ENCODE measurements at regions not wholly inside any gene's neighbourhood (a gene's known extent, or its start where the extent isn't known, plus 50 kb on each side); places are given as distances from the start of the nearest gene placed in this dataset.
A peak's percentile ranks its signal among the peaks of the same experiment; 100 is the strongest.
"Not testable (repeated sequence)": the region's sequence is repeated elsewhere in the genome, so short reads cannot be mapped to it uniquely, and the experiment has no call there.

GRCh38 chr12:93092649-93092945 lies 163.5 kb upstream of the EEA1 start:
- no peaks in the 10 kb centered on the region for H3K36me3 ChIP-seq (ENCODE audit: insufficient read depth, low read length)
- no peaks in the 10 kb centered on the region for H3K79me2 ChIP-seq (ENCODE audit: insufficient read depth, low read length)
- TF ChIP-seq EZH2 (IDR thresholded peaks at IDR 0.05; ENCODE audit: borderline replicate concordance, low read length) (no peak), CTCF (IDR thresholded peaks at IDR 0.05; ENCODE audit: low read length) (no peak)
- no peaks in the 10 kb centered on the region for H4K20me1 ChIP-seq (ENCODE audit: insufficient read depth, low read length)
- no peak overlapping the region for H3K27ac ChIP-seq (ENCODE audit: low read depth, low read length, poor library complexity, severe bottlenecking)
- H3K9me2 ChIP-seq (ENCODE audit: low read depth, low read length) = no peaks in the 10 kb centered on the region
- H3K9ac ChIP-seq (ENCODE audit: low read length) = no peak overlapping the region
- no peak overlapping the region for H3K4me2 ChIP-seq (ENCODE audit: low read length)
- no peaks in the 10 kb centered on the region for H3F3A ChIP-seq (ENCODE audit: insufficient read depth, low read length)
- no peak overlapping the region for H2AFZ ChIP-seq (ENCODE audit: low read length)
- peaks cover 7% of the 10 kb centered on the region for H3K4me1 ChIP-seq (ENCODE audit: insufficient read depth, low read length, severe bottlenecking)
- no peaks in the 10 kb centered on the region for H3K27me3 ChIP-seq (ENCODE audit: insufficient read depth, low read length)
- no peaks in the 10 kb centered on the region for H3K9me3 ChIP-seq (ENCODE audit: low read length)
- H3K4me3 ChIP-seq (ENCODE audit: low read depth, low read length, poor library complexity, severe bottlenecking) = no peak overlapping the region

GRCh38 chr12:93093243-93093642 lies 164.1 kb upstream of the EEA1 start:
- TF ChIP-seq EZH2 (IDR thresholded peaks at IDR 0.05; ENCODE audit: borderline replicate concordance, low read length) (no peak), CTCF (IDR thresholded peaks at IDR 0.05; ENCODE audit: low read length) (no peak)
- H3K9me2 ChIP-seq (ENCODE audit: low read depth, low read length) = no peaks in the 10 kb centered on the region
- H2AFZ ChIP-seq (ENCODE audit: low read length) = no peak overlapping the region
- H3K36me3 ChIP-seq (ENCODE audit: insufficient read depth, low read length) = no peaks in the 10 kb centered on the region
- H3K27ac ChIP-seq (ENCODE audit: low read depth, low read length, poor library complexity, severe bottlenecking) = no peak overlapping the region
- H3F3A ChIP-seq (ENCODE audit: insufficient read depth, low read length) = no peaks in the 10 kb centered on the region
- no peaks in the 10 kb centered on the region for H3K27me3 ChIP-seq (ENCODE audit: insufficient read depth, low read length)
- no peak overlapping the region for H3K4me3 ChIP-seq (ENCODE audit: low read depth, low read length, poor library complexity, severe bottlenecking)
- H3K9ac ChIP-seq (ENCODE audit: low read length) = no peak overlapping the region
- H3K9me3 ChIP-seq (ENCODE audit: low read length) = no peaks in the 10 kb centered on the region
- H4K20me1 ChIP-seq (ENCODE audit: insufficient read depth, low read length) = no peaks in the 10 kb centered on the region
- no peak overlapping the region for H3K4me2 ChIP-seq (ENCODE audit: low read length)
- no peaks in the 10 kb centered on the region for H3K79me2 ChIP-seq (ENCODE audit: insufficient read depth, low read length)
- peaks cover 8% of the 10 kb centered on the region for H3K4me1 ChIP-seq (ENCODE audit: insufficient read depth, low read length, severe bottlenecking)

GRCh38 chr12:93094222-93094621 lies 165.1 kb upstream of the EEA1 start:
- not testable (repeated sequence) for H3K79me2 ChIP-seq (ENCODE audit: insufficient read depth, low read length); H4K20me1 ChIP-seq (ENCODE audit: insufficient read depth, low read length); H3K4me2 ChIP-seq (ENCODE audit: low read length); H3K27ac ChIP-seq (ENCODE audit: low read depth, low read length, poor library complexity, severe bottlenecking); H3K36me3 ChIP-seq (ENCODE audit: insufficient read depth, low read length); H2AFZ ChIP-seq (ENCODE audit: low read length); H3K4me3 ChIP-seq (ENCODE audit: low read depth, low read length, poor library complexity, severe bottlenecking); H3K9me2 ChIP-seq (ENCODE audit: low read depth, low read length); H3F3A ChIP-seq (ENCODE audit: insufficient read depth, low read length); H3K9ac ChIP-seq (ENCODE audit: low read length); H3K9me3 ChIP-seq (ENCODE audit: low read length); H3K27me3 ChIP-seq (ENCODE audit: insufficient read depth, low read length)
- H3K4me1 ChIP-seq (ENCODE audit: insufficient read depth, low read length, severe bottlenecking) = peaks cover 11% of the 10 kb centered on the region

GRCh38 chr12:93094988-93095737 lies 166.1 kb upstream of the EEA1 start:
- Histone ChIP-seq H3K9me3 (ENCODE audit: low read length) (no peaks in the 10 kb centered on the region), H2AFZ (ENCODE audit: low read length) (no peak overlapping the region), H3K27me3 (ENCODE audit: insufficient read depth, low read length) (no peaks in the 10 kb centered on the region), H3F3A (ENCODE audit: insufficient read depth, low read length) (no peaks in the 10 kb centered on the region), H3K4me1 (ENCODE audit: insufficient read depth, low read length, severe bottlenecking) (peaks cover 11% of the 10 kb centered on the region), H3K4me3 (ENCODE audit: low read depth, low read length, poor library complexity, severe bottlenecking) (no peak overlapping the region), H3K79me2 (ENCODE audit: insufficient read depth, low read length) (no peaks in the 10 kb centered on the region), H4K20me1 (ENCODE audit: insufficient read depth, low read length) (no peaks in the 10 kb centered on the region), H3K36me3 (ENCODE audit: insufficient read depth, low read length) (no peaks in the 10 kb centered on the region), H3K4me2 (ENCODE audit: low read length) (peak overlapping the region; percentile 25; the same call in 1 of the 2 replicates), H3K9ac (ENCODE audit: low read length) (no peak overlapping the region), H3K27ac (ENCODE audit: low read depth, low read length, poor library complexity, severe bottlenecking) (no peak overlapping the region), H3K9me2 (ENCODE audit: low read depth, low read length) (no peaks in the 10 kb centered on the region)
- TF ChIP-seq EZH2 (IDR thresholded peaks at IDR 0.05; ENCODE audit: borderline replicate concordance, low read length) (no peak), CTCF (IDR thresholded peaks at IDR 0.05; ENCODE audit: low read length) (no peak)
